AG04450 (cell line): ENCODE measurements at regions not wholly inside any gene's neighbourhood (a gene's known extent, or its start where the extent isn't known, plus 50 kb on each side); places are given as distances from the start of the nearest gene placed in this dataset.
"Not testable (repeated sequence)": the region's sequence is repeated elsewhere in the genome, so short reads cannot be mapped to it uniquely, and the experiment has no call there.

Experiments
- CTCF ChIA-PET: fragments of 300-600, 350-600 bp; formaldehyde crosslinking; extraction: SDS; loops from one replicate; lab custom pipeline; 2022; ENCODE audit warnings: antibody characterized with exemption, inconsistent platforms; lab: Charles Lee
- POLR2A ChIA-PET: fragments of 350-600 bp; formaldehyde crosslinking; extraction: SDS; loops from one replicate; lab custom pipeline; 2021; ENCODE audit warnings: antibody characterized with exemption, inconsistent platforms; lab: Yijun Ruan, JAX
- DNase-seq: peaks from one replicate; pipeline ENCODE4 v3.0.0-alpha.2; 2011; ENCODE audit warnings: low read depth, low spot score
- H3K27ac ChIP-seq: one replicate; pipeline ENCODE4 v1.5.1; 2012; ENCODE audit warnings: low read depth, low read length, control low read depth
- H3K27me3 ChIP-seq: one replicate; pipeline ENCODE4 v1.6.0; 2012; ENCODE audit warnings: low read length; ENCODE audit not compliant: control insufficient read depth, insufficient read depth
- H3K4me3 ChIP-seq: 2 replicates; pipeline ENCODE4 v1.5.1; 2011; ENCODE audit warnings: mild to moderate bottlenecking, low read depth, low read length, control low read depth
- H3K9me3 ChIP-seq: 2 replicates; pipeline ENCODE4 v1.5.1; 2012; ENCODE audit warnings: low read length; ENCODE audit not compliant: control insufficient read depth, insufficient read depth
- CTCF ChIP-seq: IDR thresholded peaks from 2 replicates; pipeline ENCODE4 v1.5.1; 2011; ENCODE audit warnings: low read depth, low read length, control low read depth, inconsistent platforms

DNA sequence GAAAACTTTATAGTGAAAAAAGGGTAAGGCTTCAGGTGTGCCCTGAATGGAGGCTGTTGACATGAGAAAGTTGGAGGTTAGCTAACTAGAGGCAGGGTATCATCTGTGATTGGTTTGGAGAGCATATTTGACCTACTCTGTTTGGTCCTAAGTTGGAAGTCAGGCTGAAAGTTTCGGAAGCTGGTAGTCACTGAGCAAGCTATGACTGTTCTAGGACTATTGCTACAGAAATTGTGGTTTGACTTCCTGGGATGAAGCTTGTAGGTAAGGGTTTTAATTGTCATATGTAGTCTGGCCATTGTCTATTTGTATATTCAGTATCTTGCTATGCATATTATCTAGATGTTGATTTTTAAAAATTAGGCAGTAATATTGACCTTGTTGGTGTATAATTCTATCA lies 565.0 kb downstream of the TMEM135 start:
- no peak for TF ChIP-seq CTCF
- CTCF ChIA-PET = no interaction called here
- Histone ChIP-seq H3K4me3 (no peak overlapping the region), H3K27ac (no peak overlapping the region), H3K27me3 (no peaks in the 10 kb centered on the region), H3K9me3 (no peaks in the 10 kb centered on the region)
- POLR2A ChIA-PET = no interaction called here
- no peak for DNase-seq

GRCh38 chr11:87600938-87601337 lies 563.2 kb downstream of the TMEM135 start:
- H3K4me3 ChIP-seq = no peak overlapping the region
- TF ChIP-seq CTCF = no peak
- no peak overlapping the region for H3K27ac ChIP-seq
- POLR2A ChIA-PET = no interaction called here
- H3K27me3 ChIP-seq = no peaks in the 10 kb centered on the region
- no peak for DNase-seq
- no peaks in the 10 kb centered on the region for H3K9me3 ChIP-seq
- CTCF ChIA-PET = no interaction called here

DNA sequence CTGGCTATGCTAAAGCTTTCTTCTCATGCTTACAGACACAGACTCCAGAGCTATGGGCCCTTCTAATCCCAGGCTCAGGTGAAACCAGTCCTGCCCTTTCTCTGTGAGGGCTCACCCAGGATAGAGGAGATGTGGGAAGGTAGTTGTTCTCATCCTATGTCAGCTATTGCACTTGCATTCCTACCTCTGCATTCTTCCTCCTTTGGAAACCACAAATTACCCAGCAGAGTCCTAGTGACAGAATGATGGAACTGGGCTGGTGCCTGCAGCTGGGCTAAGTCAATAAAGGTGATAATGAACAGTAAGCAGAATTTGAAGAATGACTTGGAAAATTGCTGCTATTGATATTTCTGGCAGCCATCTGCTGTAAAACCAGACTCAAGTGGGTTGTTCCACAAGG lies 560.0 kb downstream of the TMEM135 start:
- Histone ChIP-seq H3K27ac (no peak overlapping the region), H3K9me3 (no peaks in the 10 kb centered on the region), H3K4me3 (no peak overlapping the region), H3K27me3 (no peaks in the 10 kb centered on the region)
- no peak for TF ChIP-seq CTCF
- ChIA-PET CTCF (no interaction called here), POLR2A (no interaction called here)
- no peak for DNase-seq

- CTCF ChIA-PET = no interaction called here
- POLR2A ChIA-PET = no interaction called here
- Histone ChIP-seq H3K27ac (no peak overlapping the region), H3K4me3 (no peak overlapping the region), H3K9me3 (no peaks in the 10 kb centered on the region), H3K27me3 (no peaks in the 10 kb centered on the region)
- no peak for TF ChIP-seq CTCF
- DNase-seq = no peak
Observed at GRCh38 chr11:87596176-87596575, 558.4 kb downstream of the TMEM135 start.

GRCh38 chr11:87589082-87589481 lies 551.3 kb downstream of the TMEM135 start:
- POLR2A ChIA-PET = no interaction called here
- no peaks in the 10 kb centered on the region for H3K9me3 ChIP-seq
- no peak for TF ChIP-seq CTCF
- H3K27me3 ChIP-seq = no peaks in the 10 kb centered on the region
- no peak for DNase-seq
- CTCF ChIA-PET = no interaction called here
- H3K27ac ChIP-seq = no peak overlapping the region
- no peak overlapping the region for H3K4me3 ChIP-seq

- POLR2A ChIA-PET = interaction anchor here (0.7 kb wide), 1 partner anchor 1929 kb away, joined by 3 read pairs; no protein-coding TSS in a partner anchor
- CTCF ChIA-PET, H3K27me3 ChIP-seq, H3K4me3 ChIP-seq, DNase-seq, H3K27ac ChIP-seq, H3K9me3 ChIP-seq: not testable (repeated sequence)
Observed at GRCh38 chr11:87585613-87586012, 547.9 kb downstream of the TMEM135 start.
